NCI-H1048 (cell line): ENCODE measurements at regions not wholly inside any gene's neighbourhood (a gene's known extent, or its start where the extent isn't known, plus 50 kb on each side); places are given as distances from the start of the nearest gene placed in this dataset.
"Not testable (repeated sequence)": the region's sequence is repeated elsewhere in the genome, so short reads cannot be mapped to it uniquely, and the experiment has no call there.

Source experiments
- DNase-seq: peaks from one replicate; lab custom pipeline; 2025; lab: John Stamatoyannopoulos, UW

DNA sequence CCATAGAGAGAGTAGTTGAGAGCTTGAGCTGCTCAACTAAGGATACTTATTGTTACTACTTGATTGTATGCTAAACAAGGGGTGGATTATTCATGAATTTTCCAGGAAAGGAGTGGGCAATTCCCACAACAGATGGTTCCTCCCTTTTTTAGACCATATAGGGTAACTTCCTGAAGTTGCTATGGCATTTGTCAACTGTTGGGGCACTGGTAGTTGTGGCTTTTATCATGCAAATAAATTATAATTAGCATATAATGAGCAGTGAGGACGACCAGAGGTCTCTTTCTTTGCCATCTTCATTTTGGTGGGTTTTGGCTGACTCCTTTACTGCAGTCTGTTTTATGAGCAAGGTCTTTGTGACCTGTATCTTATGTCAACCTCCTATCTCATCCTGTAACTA, 1403.5 kb upstream of the PABPC4L start:
- no peak for DNase-seq

DNA sequence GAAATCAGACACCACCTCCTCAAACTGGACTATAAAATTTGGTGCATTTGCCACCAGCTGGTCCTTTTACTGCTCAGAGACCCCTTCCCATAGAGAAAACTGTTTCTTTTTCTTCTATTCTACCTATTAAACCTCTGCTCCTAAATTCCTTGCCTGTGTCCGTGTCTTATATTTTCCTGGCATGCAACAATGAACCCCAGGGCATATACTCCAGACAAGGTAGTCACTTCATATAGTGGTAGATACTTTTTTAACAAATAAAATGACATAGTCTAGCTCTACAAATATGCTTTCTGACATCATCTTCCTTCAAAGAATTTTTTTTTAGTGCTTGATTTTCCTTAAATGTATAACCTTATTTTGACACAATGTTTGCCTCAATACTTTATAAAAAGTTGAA, 1402.9 kb upstream of the PABPC4L start:
- DNase-seq, result no peak

DNA sequence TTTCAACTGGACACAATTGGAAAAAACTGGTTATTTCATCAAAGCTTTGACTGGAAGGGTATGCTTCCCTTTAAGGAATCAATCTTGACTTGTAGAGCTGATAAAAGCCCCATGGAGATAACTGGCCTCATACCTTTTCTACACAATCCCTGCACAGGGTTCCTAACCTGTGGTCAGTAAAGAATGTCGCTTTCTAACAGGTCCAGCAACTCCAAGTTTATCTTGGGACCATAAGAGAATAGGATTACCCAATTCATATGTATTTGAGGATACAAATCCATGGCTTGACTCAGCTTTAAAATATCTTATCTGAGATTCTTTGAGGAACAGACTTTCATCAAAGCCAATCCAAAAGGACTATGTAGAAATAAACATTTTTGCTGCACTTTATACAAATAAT, 1399.8 kb upstream of the PABPC4L start:
- DNase-seq, result no peak

DNA sequence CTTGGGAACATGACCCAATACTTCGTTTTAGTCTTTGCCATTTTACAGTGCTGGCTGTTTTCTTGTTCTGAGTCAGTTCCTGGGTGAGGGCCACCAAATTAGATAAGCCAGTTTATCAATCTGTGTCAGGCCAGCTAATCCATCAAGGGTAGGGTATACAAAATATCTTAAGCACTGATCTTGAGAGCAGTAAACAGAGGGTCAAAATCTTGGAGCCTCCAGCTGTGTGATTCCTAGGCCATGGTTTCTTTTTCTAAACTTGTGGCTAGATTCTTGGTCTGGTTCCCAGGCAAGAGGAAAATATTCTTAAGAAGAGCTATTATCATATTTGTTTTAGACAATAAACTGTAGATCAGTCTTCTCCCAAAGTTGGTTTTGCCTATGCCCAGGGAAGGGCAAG, 1396.6 kb upstream of the PABPC4L start:
- DNase-seq, result no peak

DNA sequence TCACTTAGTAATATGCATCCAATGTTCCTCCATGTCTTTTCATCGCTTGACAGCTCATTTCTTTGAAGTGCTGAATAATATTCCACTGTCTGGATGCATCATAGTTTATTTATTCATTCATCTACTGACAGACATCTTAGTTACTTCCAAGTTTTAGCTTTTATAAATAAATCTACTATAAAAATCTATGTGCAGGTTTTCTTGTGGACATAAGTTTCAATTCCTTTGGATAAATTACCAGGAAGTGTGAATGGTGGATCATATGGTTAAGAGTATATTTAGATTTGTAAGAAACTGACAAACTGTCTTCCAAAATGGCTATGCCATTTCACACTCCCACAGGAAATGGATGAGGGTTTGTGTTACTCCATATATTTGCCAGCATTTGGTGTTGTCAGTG, 1392.9 kb upstream of the PABPC4L start:
- DNase-seq, result no peak

DNA sequence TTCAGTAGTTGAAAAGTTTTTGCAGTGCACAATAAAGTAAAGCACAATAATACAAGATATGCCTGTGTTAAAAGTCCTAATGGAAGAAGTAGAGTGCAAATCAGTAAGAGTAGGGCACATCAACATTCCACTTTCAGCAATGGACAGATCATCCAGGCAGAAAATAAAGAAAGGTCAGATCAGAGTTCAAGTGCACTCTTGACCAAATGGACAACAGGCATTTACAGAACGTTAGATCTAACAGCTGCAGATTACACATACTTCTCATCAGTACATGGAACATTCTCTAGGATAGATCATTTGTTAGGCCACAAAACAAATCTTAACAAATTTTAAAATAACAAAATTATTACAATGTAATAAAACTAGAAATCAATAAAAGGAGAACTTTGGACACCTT, 1373.5 kb upstream of the PABPC4L start:
- no peak for DNase-seq

DNA sequence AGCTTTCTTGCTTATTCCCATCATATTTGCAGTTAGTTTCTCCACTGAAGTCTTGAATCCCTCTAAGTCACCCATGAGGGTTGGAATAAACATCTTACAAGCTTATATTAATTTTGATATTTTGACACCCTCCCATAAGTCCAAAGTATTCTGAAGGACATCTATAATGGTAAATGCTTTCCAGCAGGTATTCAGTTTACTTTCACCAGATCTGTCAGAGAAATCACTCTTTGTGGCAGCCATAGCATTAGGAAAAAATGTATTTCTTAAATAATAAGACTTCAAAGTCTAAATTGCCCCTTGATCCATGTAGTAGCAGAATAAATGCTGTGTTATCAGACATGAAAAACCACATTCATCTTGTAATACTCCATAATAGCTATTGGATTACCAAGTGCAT, 1371.7 kb upstream of the PABPC4L start:
- no peak for DNase-seq

DNA sequence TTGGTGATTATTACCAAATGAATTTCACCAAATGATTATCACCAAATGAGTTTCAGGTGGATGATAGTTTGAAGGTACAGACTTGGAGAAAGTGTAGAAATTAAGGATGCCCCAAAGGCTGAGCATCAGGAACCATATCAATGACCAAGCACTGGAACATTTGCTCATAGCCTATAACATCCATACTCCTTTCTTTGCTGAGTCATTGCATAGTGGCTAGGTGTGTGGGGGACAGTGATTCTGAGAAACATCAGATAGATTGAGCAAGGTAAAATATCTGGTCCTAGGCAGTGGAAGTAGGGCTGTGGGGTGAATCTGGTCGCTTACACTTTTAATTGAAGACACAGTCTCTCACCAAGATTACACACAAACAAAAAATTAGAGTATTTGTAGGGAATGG, 1362.5 kb upstream of the PABPC4L start:
- DNase-seq, result no peak

DNA sequence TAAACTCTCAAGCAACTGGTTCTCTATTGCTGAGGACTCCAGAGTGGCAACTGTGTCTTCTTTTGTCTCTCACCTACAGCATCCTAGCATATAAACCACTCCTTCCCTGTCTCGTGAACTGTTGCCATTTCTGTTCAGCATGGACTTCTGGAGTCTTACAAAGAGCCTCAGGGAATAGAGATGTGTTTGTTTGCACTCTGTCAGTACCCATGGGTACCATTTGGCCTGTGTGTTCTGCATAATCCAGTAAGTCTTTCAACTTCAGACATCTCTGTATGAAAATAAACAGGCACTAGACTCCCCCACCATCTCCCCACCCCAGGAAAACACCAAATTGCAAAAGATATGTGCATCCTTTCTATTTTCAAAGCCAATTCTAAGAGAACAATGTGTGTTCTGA, 1351.6 kb upstream of the PABPC4L start:
- no peak for DNase-seq

DNA sequence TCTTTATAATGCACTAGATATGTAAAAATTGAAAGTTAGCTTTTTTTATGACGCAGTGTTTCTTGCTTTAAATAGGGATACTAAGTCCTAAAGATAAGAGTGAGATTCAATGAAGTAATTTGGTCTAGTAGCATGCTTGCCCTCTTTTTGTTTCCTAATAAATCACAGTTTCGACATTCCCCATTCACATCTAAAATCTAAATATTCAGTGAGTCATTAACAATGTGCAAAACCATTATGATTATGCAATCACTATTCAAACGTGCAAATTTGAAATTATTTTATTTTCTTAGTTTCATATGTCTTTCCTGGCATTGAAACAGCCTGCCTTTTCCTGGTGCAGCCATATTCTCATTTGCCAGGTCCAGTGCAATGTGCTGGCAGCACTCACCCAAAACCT, 1350.5 kb upstream of the PABPC4L start:
- no peak for DNase-seq

DNA sequence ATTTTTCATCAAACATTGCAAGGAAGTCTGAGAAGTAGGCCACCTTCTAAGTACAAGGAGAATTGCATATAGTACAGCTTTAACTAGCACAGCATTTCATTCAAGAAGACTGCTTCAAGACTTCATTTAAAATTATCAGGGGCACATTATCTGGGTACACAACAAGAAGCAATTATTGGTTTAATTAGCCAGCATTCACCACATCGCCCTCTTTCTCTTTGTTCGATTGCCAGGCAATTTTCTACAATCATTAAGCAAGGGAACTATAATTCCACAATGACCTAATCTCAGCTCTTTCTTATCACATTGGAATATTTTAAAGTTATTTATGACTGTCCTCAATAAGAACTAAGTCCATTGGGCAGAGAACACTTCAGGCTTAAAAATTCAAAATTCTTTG, 1347.1 kb upstream of the PABPC4L start:
- no peak for DNase-seq

DNA sequence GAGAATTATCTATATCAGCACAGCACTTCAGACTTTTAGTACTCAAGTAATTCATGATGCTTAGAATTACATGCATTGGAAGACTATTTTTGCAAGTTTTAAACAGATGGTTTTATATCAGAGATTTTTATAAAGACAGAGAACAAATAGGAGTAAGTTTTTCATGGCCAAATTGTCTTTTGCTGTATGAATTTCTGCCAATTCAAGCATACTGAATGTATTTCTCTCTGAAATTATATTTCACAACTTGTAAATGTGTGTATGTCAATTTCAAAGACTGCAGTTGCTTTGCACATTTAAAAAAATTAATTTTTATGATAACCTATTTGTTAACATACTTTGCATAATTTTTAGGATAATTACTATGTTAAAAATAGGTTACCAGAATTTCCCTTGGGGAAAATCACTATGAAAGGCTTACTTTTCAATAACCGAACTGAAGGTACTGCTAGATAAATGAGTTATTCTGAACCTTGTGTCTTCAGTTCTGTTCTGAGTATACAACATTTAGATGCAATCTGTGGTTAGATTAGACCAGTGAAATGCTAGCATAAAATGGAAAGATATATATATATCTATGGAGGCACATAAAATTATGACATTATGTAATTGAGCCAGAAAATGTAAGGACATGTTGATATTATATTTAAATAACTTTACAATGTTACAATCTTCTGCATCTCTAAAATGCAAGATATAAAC, 1344.2 kb upstream of the PABPC4L start:
- DNase-seq, result no peak

DNA sequence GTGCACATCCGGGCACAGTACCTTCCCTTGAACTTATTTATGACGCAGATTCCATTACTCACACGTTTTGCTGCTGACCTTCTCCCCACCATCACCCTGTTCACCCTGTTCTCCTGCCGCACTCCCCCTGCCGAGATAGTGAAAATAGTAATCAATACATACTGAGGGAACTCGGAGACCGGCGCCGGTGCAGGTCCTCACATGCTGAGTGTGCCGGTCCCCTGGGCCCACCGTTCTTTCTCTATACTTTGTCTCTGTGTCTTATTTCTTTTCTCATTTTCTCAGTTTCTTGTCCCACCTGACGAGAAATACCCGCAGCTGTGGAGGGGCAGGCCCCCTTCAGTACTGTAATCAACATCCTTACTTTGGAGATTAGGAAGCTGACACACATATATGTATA, 1337.1 kb upstream of the PABPC4L start:
- no peak for DNase-seq

DNA sequence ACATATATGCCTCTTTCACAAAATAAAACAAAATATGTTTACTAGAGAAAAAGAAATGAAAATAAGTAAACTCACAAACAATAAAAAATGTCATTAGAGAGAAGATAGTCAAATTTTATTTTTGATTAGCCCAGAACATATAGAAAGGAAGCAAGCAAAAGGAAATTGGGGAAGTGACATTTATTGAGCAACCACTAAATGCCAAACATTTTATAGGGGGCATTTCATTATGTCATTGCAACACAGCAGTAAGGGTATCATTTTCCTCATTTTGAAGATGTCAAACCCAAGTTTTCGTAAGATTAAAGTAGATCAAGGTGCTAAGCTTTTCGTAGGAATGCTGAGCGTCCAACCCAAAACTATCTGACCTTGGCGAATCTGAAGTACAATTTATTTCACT, 1331.5 kb upstream of the PABPC4L start:
- DNase-seq, result no peak

DNA sequence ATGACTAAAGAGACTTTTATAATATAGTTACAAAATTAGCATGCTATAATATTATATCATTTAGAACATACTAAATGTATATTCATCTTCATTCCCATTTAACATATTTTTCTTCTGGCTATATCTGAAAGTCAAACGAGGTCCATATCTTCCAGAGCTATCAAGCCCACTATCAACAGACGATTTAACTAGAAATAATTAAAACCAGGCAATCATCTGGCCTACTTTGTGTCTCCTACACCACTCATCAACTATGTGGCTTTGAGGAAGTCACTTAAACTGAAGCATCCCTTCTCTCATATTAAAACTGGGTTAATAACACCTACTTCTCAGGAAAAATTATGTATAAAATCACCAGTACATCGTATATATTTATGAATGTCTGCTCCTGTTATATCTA, 1330.5 kb upstream of the PABPC4L start:
- no peak for DNase-seq

DNA sequence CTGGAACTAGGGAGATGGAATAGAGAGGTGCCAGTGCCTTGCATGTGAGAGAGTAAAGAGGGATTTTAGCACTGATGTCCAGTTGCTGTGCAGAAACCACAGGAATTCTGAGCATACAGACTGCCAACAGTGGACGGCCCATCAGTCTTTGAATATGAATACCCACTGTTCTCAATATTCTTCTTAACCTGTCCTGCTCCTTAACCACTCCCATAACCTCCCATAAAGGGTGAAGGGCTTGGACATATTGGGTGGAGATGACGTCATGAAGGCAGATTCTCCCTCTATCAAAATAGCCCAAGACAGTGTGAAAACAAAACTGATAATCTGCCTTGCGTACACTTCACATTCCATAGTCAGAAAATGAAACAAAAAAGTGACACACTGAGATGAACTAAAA, 1313.7 kb upstream of the PABPC4L start:
- no peak for DNase-seq

DNA sequence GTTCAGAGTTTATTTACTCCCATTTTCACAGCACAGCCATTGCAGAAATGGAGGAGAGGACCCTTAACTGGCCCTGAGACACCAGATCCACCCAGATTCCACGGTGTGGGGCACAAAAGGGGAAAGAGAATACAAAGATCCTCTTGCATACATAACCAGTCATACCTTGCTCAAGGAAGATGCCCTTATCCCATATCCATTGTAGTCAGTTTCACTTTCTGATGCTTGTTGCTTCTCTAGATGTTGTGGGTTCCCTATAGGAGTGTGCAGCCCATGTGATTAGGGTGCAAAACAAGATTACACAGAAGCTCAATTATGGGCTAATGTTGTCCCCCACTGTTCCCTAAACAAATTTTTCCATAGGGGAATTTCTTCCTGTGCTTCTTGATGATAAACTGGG, 1309.0 kb upstream of the PABPC4L start:
- no peak for DNase-seq

DNA sequence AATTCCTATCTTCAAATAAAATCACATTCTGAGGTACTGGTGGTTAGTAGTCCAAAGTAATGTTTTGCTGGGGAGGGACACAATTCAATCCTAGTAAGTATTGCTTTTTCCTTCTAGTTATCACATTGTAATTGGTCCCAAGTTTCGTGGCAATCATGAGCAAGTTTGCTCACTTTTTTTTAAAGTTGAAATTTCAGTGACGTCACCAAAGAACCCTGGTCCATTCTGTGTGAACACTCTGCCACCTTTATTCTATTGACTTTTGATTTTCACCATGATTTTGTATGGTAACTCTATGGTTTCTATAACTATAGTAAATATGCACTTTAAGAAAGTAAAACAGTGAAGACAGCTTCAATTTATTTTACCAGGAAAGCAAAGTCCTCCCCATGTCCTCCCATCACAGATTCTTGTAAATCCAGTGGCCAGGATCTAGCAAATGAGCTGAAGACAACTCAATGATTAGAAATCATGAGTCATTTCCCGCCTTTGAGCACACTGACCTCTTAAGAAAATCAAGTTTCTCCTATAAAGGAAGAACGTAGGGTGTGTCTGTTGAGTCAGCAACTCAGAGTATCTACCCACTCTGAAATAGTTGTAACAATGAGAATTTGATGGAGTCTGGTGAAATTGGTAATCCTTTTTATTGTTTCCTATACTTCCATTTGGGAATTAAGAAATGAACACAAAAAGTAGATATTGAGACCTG, 1306.6 kb upstream of the PABPC4L start:
- DNase-seq, result no peak

DNA sequence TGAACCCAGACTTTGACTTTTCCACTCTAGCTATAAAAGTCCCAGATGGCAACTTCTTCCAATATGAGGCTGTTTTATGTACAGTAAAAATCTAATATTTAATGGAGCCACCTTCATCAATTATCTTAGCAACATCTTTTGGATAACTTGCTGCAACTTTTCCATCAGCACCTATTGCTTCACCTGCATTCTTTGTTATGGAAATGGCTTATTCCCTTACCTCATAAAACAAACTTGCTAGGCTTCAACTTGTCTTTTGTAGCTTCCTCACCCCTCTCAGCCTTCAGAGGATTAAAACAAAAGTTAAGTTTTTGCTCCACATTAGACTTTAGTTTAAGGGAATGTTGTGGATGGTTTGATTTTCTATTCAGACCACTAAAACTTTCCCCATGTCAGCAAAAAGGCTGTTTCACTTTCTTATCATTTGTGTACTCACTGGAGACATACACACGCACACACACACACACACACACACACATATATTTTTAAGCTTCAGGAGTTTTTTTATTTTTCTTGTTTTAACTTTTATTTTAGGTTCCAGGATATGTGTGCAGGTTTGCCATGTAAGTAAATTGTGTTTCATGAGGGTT, 1296.1 kb upstream of the PABPC4L start:
- DNase-seq, result no peak

DNA sequence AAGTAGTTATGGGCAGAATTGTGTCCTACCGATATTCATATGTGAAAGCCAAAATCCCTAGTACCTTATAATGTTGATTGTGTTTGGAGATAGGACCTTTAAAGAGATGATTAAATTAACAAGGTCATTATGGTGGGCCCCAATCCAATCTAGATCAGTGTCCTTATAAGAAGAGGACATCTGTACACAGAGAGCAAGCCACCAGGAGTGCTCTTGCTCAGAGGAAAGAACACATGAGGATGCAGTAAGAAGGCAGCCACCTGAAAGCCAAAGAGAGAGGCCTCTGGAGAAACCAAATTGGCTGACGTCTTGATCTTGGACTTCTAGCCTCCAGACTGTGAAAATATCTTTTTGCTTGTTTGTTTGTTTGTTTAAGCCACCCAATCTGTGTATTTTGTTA, 1290.8 kb upstream of the PABPC4L start:
- DNase-seq, result no peak

DNA sequence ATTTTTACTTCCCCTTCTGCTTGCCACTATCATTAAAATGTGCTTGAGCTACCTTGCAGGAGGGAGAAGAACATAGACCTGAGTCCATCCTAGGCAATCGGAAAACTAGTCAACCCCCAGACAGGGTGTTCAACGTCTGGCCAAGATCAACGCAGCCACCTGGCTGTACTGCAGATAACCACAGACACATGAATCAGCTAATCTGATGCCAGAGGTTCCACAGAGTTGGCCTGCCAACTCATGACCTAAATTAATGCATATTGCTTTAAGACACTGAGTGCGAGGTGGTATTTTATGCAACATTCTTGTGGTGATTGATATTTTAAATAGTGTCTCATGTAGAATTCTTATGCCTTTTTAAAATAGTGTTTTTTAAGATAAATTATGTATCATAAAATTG, 1283.8 kb upstream of the PABPC4L start:
- DNase-seq, result no peak

DNA sequence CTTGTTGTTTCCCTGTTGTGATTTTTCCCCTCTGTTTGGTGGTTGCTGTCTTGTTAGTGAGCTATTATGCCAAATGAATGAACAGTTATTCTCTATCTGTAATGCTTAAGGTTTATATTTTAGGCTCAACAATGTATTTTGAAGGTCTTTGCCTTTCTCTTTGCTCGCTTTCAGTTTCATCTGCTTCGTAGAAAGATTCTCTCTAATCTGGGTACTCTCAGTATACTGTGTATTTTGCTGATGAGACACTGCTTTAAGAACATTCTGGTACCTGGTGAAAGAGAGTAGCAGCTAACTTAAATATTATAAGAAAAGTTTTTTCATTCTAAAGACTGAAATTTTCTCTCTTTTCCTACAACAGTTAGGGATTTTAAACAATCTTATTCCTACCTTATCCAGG, 1274.7 kb upstream of the PABPC4L start:
- DNase-seq, result no peak

DNA sequence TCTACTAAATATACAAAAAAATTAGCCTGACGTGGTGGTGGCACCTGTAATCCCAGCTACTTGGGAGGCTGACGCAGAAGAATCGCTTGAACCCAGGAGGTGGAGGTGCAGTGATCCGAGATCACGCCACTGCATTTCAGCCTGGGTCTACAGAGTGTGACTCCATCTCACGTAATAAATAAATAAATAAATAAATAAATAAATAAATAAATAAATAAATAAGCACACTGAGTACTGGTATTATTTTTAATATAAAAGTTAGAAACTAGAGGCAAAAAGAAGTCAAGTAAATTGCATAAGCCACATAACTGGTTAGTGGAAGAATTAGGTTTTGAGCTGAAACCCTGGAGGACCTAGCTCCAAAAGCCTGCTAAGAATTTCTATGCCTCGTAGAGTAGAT, 1262.7 kb upstream of the PABPC4L start:
- DNase-seq, result no peak

DNA sequence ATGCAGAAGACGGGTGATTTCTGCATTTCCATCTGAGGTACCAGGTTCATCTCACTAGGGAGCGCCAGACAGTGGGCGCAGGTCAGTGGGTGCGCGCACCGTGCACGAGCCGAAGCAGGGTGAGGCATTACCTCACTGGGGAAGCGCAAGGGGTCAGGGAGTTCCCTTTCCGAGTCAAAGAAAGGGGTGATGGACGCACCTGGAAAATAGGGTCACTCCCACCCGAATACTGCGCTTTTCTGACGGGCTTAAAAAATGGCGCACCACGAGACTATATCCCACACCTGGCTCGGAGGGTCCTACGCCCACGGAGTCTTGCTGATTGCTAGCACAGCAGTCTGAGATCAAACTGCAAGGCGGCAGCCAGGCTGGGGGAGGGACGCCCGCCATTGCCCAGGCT, 1246.0 kb upstream of the PABPC4L start:
- DNase-seq, result not testable (repeated sequence)
